Esophagus squamous epithelium (tissue), 5 donors: ENCODE measurements at regions not wholly inside any gene's neighbourhood (a gene's known extent, or its start where the extent isn't known, plus 50 kb on each side); places are given as distances from the start of the nearest gene placed in this dataset.

ENCODE experiments used
- DNase-seq: peaks from one replicate; lab custom pipeline; 2025; lab: John Stamatoyannopoulos, UW
- H3K27ac ChIP-seq, 4 donors: fragments of 200-600 bp; sonication (generic); one replicate each; pipeline ENCODE4 v1.5.1; 2016 to 2019; ENCODE audit warnings: mild to moderate bottlenecking in 1 of 4
- H3K27me3 ChIP-seq, 4 donors: fragments of 200-600 bp; sonication (generic); 1 replicate in 3 of 4; 2 replicates in 1 of 4; pipeline versions ENCODE4 v1.5.1 to v1.6.0; 2017 to 2021; ENCODE audit warnings: antibody characterized with exemption in 1 of 4
- H3K36me3 ChIP-seq, 3 donors: fragments of 200-600 bp; sonication (generic); one replicate each; pipeline ENCODE4 v1.5.1; 2016 to 2019
- H3K4me1 ChIP-seq, 3 donors: fragments of 200-600 bp; sonication (generic); one replicate each; pipeline ENCODE4 v1.5.1; 2017 to 2019
- H3K4me3 ChIP-seq, 4 donors: fragments of 200-600 bp; sonication (generic); 1 replicate in 3 of 4; 2 replicates in 1 of 4; pipeline ENCODE4 v1.5.1; 2016 to 2019; ENCODE audit warnings: mild to moderate bottlenecking in 2 of 4, moderate library complexity in 1 of 4
- H3K9me3 ChIP-seq, 3 donors: fragments of 200-600 bp; sonication (generic); one replicate each; pipeline ENCODE4 v1.5.1; 2016 to 2019
- CTCF ChIP-seq, 6 experiments: fragments of 450-650 bp in 4 of 6; fragments of 200-600 bp in 2 of 6; sonication (generic) in 2 of 6; IDR thresholded peaks; one replicate each; pipeline ENCODE4 v1.5.1; 2016 to 2019; ENCODE audit warnings: antibody characterized with exemption in 6 of 6, mild to moderate bottlenecking in 4 of 6, moderate library complexity in 4 of 6
- POLR2A ChIP-seq, 4 donors: fragments of 450-650 bp; IDR thresholded peaks; one replicate each; pipeline ENCODE4 v1.6.1; 2017; ENCODE audit warnings: antibody characterized with exemption in 4 of 4, mild to moderate bottlenecking in 4 of 4, moderate library complexity in 3 of 4
- WGBS, 2 donors: methylation state at CpG; one replicate each; pipeline ENCODE4 v1.1.5; 2018; 5-methylcytosine and 5-hydroxymethylcytosine counted together
- intact Hi-C: fragments of 100-400 bp; cut with DNase I; formaldehyde crosslinking; loops from one replicate; pipeline ENCODE4 v1.15.0; 2022
- donor health status: DM: yes; HTN: yes; CAD: no.

- Histone ChIP-seq H3K4me3 (no peak overlapping the region), H3K27me3 (no peaks in the 10 kb centered on the region), H3K9me3 (no peaks in the 10 kb centered on the region), H3K36me3 (no peaks in the 10 kb centered on the region), H3K27ac (no peak overlapping the region), H3K4me1 (no peaks in the 10 kb centered on the region)
- WGBS, 2 donors = 0% methylated on average over 1 of the region's 1 CpG
- TF ChIP-seq CTCF (IDR thresholded peaks at IDR 0.05) = no peak
- intact Hi-C loops = no loop called here
- no peak for DNase-seq
Observed at GRCh38 chr1:69228501-69228900, 339.2 kb upstream of the LRRC7 start.

GRCh38 chr1:69230208-69230607, 337.5 kb upstream of the LRRC7 start:
- intact Hi-C loops = no loop called here
- TF ChIP-seq CTCF (IDR thresholded peaks at IDR 0.05) (no peak), POLR2A (IDR thresholded peaks at IDR 0.05) (no peak)
- no peaks in the 10 kb centered on the region for H3K9me3 ChIP-seq
- DNase-seq = no peak
- H3K4me1 ChIP-seq = no peaks in the 10 kb centered on the region
- no peaks in the 10 kb centered on the region for H3K36me3 ChIP-seq
- H3K27me3 ChIP-seq = no peaks in the 10 kb centered on the region
- H3K27ac ChIP-seq = no peak overlapping the region
- H3K4me3 ChIP-seq = no peak overlapping the region

- no peaks in the 10 kb centered on the region for H3K27me3 ChIP-seq
- no peaks in the 10 kb centered on the region for H3K4me1 ChIP-seq
- H3K4me3 ChIP-seq = no peak overlapping the region
- no peaks in the 10 kb centered on the region for H3K9me3 ChIP-seq
- no peak overlapping the region for H3K27ac ChIP-seq
- intact Hi-C loops = no loop called here
- no peaks in the 10 kb centered on the region for H3K36me3 ChIP-seq
- TF ChIP-seq CTCF (IDR thresholded peaks at IDR 0.05) (no peak), POLR2A (IDR thresholded peaks at IDR 0.05) (no peak)
- no peak for DNase-seq
Observed at GRCh38 chr1:69233463-69233862, 334.3 kb upstream of the LRRC7 start.

GRCh38 chr1:69244211-69244610, 323.5 kb upstream of the LRRC7 start:
- no peak overlapping the region for H3K4me3 ChIP-seq
- no peak overlapping the region for H3K27ac ChIP-seq
- H3K4me1 ChIP-seq = no peaks in the 10 kb centered on the region
- no peaks in the 10 kb centered on the region for H3K27me3 ChIP-seq
- no peak for DNase-seq
- H3K9me3 ChIP-seq = no peaks in the 10 kb centered on the region
- intact Hi-C loops = no loop called here
- WGBS, 2 donors = 94 to 100% methylated on average over 1 of the region's 1 CpG
- H3K36me3 ChIP-seq = no peaks in the 10 kb centered on the region
- no peak for TF ChIP-seq CTCF (IDR thresholded peaks at IDR 0.05)

GRCh38 chr1:69246109-69246508, 321.6 kb upstream of the LRRC7 start:
- WGBS, 2 donors = 63 to 75% methylated on average over 1 of the region's 1 CpG
- H3K27me3 ChIP-seq = no peaks in the 10 kb centered on the region
- no peak overlapping the region for H3K4me3 ChIP-seq
- TF ChIP-seq POLR2A (IDR thresholded peaks at IDR 0.05) (no peak), CTCF (IDR thresholded peaks at IDR 0.05) (no peak)
- no peak for DNase-seq
- H3K27ac ChIP-seq = no peak overlapping the region
- no peaks in the 10 kb centered on the region for H3K36me3 ChIP-seq
- no peaks in the 10 kb centered on the region for H3K9me3 ChIP-seq
- no peaks in the 10 kb centered on the region for H3K4me1 ChIP-seq
- intact Hi-C loops = no loop called here
